HG03175 (cell line): ENCODE measurements at regions not wholly inside any gene's neighbourhood (a gene's known extent, or its start where the extent isn't known, plus 50 kb on each side); places are given as distances from the start of the nearest gene placed in this dataset.
"Not testable (repeated sequence)": the region's sequence is repeated elsewhere in the genome, so short reads cannot be mapped to it uniquely, and the experiment has no call there.

Experiments used
- ATAC-seq: cut with Tn5 transposase; IDR thresholded peaks from one replicate; pipeline ENCODE4 v1.9.1; 2021; ENCODE audit warnings: mild to moderate bottlenecking, moderate library complexity; ENCODE audit not compliant: unreplicated experiment

DNA sequence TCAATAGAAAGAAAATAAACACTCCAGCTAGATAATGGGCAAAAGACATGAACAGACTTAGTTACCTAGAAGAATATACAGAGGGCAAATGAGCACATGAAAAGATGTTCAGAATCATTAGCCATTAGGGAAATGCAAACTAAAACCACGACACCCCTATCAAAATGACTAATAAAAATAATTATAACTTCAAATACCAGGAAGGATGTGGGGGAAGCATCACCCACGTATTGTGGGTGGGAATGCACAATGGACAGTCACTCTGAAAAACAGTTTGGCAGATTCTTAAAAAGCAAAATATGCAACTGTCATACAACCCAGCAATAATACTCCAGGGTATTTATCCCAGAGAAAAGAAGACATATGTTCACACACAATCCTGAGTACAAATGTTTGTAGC lies 92.6 kb downstream of the DLL1 start:
- no peak for ATAC-seq

DNA sequence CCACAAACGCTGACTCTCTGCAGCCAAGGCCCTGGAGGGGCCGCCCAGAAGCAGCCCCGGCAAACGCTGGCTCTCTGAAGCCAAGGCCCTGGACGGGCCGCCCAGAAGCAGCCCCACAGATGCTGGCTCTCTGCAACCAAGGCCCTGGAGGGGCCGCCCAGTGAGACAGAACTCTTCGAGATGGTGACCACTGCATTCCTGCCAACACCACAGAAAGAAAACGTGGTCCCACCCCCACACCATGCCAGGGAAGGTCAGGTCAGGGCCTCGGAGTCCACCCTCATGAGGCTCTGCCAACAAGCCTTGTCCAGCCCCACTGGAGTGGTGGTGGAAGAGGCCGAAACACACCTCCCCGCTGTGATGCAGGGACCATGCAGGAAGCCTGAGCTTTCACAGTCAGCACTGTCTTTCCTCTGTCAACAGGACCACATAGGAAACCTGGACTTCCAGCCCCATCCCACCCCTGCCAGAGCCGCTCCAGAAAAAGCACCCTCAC lies 97.5 kb downstream of the DLL1 start:
- no peak for ATAC-seq

DNA sequence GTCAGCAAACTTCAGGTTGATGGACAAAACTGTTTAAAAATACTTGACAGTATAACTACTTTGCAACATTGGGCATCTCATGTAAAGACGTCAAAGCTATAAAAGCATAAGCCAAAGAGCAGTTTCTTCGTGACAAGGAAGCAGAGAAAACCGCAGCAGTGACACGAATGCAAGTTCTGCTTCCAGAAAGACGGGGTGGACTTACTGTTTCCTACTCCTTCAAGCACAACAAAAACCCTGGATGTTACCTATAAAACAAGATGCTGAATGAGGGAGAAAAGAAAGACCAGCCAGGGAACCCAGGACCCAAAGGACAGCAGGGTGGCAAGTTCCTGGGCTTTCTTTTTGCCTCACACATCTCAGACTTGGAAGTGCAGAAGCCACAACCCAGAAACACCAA lies 98.0 kb downstream of the DLL1 start:
- no peak for ATAC-seq

DNA sequence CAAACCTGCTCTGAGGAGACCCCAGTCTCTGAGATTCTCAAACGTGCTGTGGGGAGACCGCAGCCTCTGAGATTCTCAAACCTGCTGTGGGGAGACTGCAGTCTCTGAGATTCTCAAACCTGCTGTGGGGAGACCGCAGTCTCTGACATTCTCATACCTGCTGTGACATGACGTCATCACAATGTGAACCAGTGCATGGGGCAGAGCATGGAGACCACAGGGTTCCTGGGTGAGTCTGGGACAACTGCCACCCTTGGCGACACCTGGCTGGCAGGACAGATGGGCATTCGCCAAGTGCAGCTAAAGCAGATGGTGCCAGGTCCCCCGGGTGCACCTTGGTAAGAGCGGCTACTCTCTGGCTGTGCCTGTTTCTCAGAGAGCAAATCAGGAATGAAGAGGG lies 98.8 kb downstream of the DLL1 start:
- not testable (repeated sequence) for ATAC-seq

DNA sequence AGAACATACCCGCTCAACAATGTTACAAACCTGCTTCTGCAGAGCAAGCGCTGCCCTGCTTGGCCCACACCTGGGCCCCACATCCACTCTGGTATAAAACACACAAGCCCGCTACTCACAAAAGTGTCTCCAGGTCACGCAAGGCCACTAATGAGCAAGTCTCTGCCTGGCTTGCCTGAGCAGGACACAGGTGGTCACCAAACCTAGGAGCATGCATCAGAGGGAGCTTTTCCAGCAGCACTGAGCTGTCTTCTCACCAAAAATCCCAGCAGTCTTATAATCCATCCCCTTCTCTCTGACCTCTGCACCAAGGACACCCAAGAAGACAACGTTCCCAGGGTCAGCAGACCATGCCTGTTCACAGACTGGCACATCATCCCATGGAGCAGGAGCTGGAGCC lies 100.8 kb downstream of the DLL1 start:
- no peak for ATAC-seq

DNA sequence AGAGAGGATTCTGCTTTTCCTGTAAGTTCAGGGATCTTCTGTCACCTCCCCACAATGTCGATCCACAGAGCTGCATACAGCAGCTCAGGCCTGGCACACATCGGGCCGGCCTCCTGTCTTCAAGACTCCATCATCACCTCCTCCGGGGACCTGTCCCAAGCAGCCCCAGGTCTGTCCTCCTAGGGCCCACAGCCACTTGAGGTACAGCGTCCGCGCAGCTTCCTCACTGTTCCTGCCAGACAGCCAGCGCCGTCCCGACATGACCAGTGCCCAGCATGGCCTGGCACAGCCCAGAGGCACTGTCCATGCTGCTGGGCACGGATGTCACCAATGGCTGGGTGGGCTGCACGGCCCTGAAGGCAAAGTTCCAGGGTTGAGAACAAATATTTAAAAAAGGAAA lies 101.6 kb downstream of the DLL1 start:
- ATAC-seq: no peak

DNA sequence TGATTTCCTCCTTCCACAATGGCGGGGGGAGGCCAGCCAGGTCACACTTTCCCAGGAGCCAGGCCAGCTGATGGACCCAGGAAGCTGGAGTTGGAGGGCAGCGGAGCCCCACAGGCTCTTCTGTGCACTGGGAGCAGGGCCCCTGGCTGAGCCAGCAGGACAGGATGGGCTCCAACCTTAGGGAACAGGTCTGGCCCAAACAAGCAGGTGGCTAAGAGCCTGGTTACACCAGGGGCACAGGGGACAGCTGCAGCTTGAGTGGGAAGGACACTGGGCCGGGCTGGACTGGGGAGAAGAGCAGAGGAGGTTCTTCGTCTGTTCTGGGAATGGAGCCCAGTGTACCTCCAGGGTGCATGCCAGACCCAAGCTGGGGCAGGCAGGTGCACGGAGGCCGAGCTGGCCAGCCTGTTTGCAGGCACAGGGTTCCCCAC lies 102.3 kb downstream of the DLL1 start:
- ATAC-seq: no peak

DNA sequence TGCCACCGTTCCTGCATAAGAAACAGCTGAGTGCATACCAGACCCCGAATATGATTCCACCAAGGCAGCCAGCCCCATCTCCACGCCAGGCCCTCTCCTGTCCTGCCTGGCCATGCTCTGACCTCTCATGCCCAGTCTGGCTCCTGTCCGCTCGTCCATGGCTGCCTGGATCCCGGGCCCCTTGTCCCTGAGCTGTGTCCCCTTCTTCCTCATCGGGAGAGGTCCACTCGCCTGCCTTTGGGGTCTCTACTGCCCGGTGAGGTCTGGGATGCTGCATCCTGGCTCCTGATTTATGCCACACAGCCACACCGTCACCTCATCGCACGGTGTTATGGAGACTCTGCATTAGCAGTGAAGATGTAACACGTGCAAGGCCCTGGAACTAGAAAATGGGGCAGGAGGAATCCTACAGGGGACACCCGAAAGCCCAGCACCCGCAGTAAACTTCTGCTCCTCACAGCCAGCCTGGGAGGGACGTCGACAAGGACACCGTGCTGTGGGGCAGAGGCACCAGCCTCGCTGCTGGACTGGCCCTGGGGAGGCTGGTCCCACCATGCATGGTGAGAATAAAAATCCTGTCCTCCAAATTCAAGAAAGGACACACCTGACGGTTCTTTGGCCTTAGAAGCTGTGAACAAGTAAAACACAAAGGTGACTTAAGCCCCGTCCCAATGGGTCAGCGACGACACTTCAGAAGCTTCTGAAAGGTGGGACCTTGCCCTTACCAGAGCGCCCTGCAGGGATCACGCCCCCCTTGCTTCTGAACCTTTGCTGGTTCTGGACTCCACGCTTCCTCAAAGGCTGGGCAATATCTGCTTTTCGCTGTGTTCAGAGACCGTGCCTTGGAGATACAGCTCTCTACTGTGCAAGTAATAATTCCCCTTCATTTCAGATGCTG lies 103.0 kb downstream of the DLL1 start:
- no peak for ATAC-seq

DNA sequence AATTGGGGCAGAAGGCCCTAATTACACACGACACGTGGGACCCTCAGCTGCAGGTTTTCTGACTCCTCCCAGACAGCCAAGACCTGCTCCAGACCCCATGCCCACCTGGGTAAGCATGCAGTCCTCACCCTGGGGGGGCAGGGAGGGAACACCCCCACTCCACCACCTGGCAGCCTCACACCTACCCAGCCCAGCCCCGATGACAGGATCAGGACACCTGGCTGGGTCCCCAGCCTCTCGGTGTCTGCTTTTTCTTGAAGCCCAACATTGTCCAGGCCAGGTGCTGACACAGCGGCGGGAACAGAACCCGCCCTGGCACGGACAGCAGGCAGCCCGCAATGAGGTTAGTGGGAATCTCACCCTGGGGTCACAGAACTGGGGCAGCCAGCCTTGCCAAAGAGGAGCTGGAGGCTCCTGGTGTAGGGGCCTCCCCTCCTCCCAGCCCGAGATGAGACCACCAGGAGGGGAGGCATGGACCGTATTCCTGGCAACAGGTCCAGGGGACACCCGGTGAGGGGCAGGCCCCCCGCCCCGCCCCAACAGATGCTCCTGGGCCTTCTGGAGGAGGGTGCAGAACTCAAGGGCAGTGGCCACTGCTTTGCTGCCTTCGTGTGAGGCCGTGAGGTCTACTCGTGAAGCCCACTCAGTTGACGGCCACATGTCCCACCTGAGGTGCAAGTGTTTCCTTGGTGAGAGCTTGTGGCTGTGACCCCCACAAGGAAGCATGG lies 103.8 kb downstream of the DLL1 start:
- no peak for ATAC-seq

DNA sequence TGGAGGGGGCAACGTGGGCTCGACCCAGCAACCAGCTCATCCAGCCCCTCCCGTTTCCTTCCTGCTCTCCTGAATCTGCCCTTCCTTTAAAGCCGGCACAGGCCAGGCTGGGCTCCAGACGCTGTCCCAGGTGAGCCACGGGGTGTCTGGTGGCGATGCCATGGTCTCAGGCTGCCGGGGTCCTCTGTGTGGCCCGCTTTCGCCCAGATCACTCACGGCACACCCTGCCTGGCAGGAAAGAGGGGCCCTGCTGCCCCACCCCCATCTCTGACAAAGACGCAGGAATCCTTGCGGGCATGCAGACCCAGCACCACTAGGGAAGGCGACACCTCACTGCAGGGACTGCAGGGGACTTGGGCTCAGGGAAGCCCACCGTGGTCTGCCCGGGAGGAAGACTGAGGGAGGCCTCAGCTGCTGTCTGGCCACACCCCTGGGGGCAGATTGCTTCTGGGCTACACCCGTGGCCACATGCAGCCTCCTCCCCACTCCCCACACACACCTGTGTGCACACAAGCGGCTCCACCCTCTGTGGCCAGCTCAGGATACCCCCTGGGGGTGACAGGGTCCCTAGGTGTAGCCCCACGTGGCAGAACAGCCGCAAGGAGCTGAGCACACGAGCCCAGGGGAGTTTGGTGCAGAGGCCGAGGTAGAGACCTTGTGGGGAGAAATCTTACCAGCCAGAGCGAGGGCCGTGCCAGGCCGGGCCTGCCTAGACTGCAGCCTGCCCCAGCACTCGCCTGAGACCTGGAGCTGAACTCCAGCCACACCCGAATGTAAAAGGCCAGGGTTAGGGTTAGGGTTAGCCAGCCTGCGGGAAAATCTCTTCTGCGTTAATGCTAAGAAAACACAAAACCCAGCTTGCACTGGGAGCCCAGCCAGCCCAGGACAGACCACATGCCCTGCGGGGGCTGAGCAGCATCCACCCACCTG lies 104.6 kb downstream of the DLL1 start:
- no peak for ATAC-seq

DNA sequence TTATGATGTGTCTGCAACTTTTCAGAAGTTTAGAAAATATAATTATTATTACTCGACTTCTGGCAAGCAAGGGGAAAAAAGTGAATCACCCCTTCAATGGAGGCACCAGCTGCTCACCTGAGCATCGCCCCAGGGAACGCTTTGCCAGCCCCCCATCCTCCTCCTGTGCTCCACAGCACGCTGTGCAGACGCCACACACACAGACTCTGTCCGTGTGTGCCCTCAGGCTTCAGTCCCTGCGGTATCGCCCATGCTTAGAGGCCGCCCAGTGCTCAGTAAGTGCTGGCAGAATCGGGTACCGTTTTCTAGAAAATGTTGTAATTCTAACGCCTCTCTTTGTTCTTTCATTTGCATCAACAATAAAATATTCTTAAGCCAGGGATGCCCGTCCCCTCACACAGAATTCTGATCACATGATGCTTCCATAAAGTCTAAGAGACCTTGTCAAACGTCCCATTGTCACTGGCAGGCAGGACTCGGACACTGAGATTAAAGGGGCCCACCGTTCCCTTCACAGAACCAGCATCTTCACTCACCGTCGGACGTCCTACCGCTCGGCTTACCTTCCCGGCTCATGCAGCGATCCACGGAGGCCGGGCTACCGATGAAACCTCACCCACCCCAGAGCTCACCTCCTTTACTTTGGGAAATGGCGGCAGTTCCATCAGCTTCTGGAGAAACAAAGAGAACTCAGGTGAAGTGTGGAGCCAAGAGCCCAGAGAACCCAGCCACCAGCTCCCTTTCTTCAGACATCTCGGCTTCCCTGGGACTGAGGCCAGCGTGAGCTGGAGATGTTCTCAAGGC lies 105.5 kb downstream of the DLL1 start:
- ATAC-seq: no peak

DNA sequence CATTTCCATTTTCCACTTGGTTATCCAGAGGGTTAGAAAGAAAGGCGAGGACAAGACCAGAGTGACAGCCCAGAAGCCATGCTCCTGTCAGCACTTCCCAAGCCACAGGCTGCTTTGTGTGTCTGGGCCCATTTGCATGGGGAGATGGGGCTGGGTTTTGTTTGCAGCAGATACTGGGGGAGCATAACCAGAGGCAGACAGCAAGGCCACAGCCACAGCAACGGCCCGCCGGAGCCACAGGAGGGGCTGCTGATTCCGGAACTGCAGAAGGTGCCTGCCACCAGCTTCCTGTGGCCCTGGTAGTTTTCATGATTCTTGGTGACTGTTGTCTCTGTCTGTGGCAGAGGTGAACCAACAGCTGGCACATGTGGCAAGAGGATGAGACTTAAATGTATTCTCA lies 106.6 kb downstream of the DLL1 start:
- no peak for ATAC-seq

DNA sequence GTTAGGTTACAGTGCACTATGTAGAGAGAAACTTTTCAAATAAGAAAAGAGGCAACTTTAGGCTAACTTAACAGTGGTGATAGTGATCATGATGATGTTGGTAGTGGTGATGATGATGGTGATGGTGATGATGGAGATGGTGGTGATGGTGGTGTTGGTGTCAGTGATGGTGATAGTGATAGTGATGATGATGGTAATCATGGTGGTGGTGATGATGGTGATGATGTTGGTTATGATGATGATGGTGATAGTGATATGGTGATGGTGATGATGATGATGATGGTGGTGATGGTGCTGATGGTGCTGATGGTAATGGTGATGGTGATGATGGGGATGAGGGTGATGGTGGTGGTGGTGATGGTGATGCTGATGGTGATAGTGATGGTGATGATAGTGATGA lies 107.4 kb downstream of the DLL1 start:
- ATAC-seq: no peak

DNA sequence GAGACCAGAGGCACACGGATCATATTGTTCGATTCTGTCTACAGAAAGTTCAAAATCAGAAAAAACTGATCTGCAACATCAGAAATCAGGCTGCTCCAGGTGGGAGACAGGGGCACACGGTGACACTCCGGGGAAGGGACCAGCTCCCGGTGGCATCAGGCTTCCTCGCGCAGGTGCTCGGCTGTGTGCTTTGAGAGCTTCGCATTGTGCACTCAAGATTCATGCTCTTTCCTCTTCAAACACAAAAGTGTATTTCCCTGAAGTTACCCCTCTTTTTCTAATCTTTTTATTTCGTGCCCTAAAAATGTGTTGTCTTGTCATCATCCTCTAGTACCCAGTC lies 108.1 kb downstream of the DLL1 start:
- no peak for ATAC-seq

DNA sequence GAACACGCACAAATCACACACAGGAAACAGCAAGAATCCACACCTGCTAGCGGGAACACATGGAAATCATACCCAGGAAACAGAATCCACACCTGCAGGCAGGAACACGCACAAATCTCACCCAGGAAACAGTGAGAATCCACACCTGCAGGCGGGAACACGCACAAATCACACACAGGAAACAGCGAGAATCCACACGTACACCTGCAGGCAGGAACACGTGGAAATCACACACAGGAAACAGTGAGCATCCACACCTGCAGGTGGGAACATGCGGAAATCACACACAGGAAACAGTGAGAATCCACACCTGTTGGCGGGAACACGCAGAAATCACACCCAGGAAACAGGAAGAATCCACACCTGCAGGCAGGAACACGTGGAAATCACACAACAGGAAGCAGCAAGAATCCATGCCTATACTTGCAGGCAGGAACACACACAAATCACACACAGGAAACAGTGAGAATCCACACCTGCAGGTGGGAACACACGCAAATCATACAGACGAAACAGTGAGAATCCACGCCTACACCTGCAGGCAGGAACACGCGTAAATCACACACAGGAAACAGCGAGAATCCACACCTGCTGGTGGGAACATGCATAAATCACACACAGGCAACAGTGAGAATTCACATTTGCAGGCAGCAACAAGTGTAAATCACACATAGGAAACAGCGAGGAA lies 108.6 kb downstream of the DLL1 start:
- no peak for ATAC-seq

DNA sequence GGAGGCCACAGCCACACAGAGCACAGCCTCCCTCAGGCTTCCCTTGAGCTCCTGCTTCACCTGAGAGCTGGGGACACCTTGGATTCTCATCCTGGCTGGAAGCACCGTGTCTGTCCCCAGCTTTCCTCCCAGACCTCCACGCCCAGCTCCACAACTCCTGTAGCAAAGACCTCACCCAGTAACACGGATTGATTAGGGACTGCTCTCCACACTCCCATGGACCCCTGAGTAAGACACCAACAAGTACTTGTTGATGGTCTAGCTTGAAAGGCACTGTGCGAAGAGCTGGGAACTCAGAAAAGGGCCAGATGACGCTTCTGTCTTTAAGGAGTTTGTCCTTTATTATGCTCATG lies 109.6 kb downstream of the DLL1 start:
- no peak for ATAC-seq

DNA sequence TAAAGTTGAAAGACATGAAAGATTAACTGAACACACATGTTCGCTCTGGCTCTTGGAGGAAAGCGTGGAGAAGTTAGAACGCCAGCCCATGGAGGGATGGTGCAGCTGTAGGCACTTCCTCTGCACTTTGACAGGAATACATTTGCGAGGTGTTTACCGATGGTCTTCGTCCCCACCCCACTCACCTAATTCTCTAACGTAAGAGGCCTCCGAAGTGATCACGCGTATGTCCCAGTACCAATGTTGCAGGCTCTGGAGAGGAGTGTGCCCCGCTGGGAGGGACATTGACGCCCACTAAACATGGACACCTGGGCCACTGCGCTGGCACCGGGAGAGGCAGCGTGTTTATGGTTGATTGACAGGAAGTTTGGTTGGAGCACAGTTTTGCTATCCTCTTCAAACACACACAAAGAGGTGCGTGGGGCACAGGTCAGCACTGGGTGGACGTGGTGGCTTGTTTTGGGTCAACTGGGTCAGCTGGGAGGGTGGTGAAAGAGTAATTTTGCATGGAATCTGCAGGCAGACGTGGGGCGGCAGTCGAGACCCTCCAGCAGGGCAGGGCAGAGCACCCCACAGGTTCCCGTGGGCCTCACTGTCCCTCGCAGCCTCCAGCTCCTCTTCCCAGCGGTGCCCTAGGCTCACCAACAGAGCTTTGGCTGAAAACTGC lies 110.1 kb downstream of the DLL1 start:
- no peak for ATAC-seq

DNA sequence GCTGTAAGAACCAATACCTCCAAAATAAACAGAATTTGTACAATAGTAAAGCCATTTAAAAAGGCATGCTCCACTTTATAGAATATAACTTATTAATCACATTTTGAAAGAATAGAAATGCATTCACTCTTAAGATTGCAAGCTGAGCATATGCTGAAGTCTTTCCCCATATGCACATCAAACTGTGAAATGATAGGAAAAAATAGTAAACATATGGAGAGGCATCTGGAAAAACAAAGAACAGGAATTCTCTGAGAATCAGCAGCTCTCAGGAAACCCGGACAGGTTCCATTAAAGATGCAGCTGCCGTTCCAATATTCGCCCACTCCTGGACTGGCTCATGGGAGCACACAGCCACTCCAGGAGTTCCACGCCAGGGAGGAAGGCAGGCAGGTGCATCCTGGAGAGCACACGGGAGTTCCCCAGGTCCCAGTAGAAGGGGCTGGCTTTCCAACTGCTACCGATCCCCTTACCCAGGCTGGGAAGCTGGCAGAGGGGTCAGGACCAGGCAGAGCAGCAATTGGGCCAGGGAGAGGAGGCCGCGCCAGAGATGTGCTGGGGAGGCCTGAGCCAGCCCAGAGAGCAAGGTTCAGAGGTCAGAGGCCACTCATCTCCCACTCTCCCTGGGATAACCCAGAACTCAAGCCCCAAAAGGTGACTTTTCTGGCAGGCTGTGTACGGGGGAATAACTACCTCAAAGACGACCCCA lies 111.1 kb downstream of the DLL1 start:
- no peak for ATAC-seq
